ENCODE measurements at regions not wholly inside any gene's neighbourhood (a gene's known extent, or its start where the extent isn't known, plus 50 kb on each side); places are given as distances from the start of the nearest gene placed in this dataset.

GRCh38 chr13:111401151-111401550, 80.7 kb downstream of the TEX29 start:
- TF ChIP-seq CTCF (IDR thresholded peaks at IDR 0.05) (no peak), POLR2A (IDR thresholded peaks at IDR 0.05) (no peak)
